ENCODE measurements at regions not wholly inside any gene's neighbourhood (a gene's known extent, or its start where the extent isn't known, plus 50 kb on each side); places are given as distances from the start of the nearest gene placed in this dataset.
A peak's percentile ranks its signal among the peaks of the same experiment; 100 is the strongest.

DNA sequence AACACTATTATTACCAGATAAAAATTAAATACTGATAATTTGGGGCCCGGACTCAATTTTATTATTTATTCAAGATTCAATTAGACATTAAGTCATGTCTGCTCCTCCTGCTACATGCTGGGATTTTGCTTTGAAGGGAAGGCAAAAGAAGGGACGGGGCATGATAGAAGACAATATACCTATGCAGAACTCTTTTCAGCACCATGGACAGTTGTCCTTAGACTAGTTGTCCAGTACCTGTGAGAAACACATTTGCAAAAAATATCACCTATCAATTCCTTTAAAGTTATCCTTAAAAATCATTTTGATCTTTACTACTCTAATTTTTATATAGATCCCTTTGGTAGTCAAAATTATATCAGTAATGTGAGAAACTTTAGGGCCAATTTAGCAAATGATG, 100.2 kb upstream of the SULT1C3 start:
- DNase-seq (ENCODE audit: low read depth in 4 of 4, low spot score in 2 of 4), result peak in 1 of 4 donors; percentile 59

DNA sequence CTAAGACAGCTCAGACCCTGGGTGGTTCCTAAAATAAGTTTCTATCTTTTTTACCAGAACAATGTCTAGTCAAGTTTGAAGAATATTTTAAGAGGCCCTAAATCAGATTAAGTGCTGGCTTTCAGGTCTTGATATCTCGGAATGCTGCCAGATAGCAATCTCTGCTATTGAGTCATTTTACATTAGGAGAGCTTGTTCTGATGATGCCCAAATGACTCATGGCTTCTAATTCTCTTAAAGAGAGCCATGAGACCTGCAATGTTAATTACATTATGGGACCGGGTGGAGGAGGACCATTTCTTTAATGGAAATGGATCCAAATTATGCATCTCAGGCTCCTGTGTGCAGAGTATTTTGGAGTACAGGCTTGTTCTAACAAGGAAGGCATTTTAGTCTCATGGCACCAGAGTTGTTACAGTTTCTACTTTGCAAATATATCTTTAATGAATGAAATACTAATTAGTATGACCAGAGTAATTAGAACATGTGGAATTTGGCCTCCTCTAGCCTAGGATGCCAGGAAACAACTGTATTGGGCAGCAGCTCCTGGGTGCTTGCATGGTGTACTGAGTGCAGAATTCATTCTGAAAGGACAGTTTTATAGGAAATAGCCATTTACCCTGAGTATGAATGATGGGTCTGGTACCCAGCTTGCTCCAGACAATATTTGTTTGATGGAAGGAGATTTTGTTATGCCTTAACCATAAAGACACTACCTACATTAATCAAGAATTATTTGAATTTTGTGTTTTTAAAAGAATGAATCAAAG, 94.0 kb upstream of the SULT1C3 start:
- DNase-seq (ENCODE audit: low read depth in 4 of 4, low spot score in 2 of 4), result no peak

DNA sequence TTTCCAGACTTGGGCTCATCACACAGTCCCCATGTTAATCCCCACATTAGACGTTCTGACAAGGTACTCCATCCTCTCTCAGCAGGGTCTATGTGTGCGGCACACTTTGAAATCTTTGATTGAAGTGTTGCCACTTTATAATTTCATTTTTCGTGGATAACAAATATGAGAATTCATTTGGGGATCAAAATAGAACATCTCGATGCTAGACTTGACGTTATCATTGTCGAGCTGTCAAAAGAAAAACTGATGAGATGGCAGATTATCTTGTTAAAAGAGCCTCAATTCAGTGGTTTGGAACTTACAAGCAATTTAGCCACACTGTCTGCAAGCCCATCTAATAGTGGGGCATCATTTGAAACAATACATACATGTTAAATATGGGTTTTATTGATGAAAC, 91.2 kb upstream of the SULT1C3 start:
- DNase-seq (ENCODE audit: low read depth in 4 of 4, low spot score in 2 of 4), result no peak

DNA sequence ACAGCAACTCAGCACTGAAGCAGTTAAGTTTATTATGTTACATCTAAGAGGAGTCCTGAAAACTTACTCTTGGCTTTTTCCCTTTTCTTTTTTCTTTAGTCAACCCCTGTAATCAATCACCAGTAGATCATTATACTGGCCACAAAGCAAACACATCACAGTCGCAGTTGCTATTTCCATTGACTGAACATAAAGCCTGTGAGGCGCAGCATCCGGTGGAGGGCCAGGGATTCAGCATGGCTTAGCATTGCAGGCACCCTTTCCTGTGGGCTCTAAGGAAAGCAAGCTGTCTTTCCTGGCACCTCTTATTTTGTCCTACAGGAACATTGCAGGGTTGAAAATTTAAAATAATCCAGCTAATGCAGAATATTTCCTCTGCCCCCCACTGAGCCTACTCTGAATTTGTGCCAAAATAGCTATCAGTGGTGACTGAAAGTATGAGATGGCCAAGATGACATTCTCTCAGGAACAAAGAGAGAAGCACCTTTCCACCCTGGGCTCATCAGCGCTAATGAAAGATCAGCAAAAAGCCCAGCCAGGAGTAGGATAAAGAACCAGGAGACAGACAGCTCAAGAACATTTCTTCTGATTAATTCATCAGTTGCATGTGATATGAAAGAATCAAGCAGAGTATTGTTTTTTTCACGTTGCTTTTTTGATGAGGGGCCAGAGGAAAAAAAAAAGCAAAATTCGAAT, 85.3 kb upstream of the SULT1C3 start:
- no peak for DNase-seq (ENCODE audit: low read depth in 4 of 4, low spot score in 2 of 4)

DNA sequence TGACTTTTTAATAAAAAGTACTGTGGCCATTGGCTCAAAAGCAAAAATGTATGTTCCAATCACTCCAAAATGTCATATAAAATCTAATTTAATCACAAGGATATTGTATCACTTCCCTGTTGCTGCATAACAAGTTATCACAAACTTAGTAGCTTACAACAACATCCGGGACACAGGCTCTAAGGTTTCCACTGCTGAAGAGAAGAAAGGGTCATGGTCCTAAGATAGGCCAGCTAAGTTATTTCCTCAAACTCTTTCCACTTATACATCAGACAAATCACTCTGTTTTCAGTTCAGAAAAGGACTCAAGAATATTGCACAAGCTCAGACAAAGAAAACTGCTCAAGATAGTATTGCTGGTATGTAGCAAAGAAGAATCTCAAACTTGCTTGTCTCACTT, 78.5 kb upstream of the SULT1C3 start:
- DNase-seq (ENCODE audit: low read depth in 4 of 4, low spot score in 2 of 4), result no peak

DNA sequence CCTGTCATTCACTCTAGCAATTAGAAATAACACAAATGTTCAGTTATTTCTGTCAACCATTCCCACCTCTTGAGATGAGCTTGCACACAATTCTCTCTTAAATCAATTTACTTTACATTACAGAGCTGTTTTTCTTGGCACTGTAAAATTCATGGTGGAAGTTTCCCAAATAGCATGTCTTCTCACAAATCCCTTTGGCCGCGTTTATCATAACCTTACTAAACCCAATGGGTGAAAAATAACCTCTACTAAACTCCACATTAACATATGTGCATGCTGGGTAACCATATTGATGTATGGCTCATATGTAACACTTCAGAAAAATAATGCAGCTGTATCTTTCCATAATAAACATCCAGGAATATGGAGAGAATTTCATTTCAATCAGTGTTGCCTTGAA, 75.5 kb upstream of the SULT1C3 start:
- DNase-seq (ENCODE audit: low read depth in 4 of 4, low spot score in 2 of 4), result no peak

DNA sequence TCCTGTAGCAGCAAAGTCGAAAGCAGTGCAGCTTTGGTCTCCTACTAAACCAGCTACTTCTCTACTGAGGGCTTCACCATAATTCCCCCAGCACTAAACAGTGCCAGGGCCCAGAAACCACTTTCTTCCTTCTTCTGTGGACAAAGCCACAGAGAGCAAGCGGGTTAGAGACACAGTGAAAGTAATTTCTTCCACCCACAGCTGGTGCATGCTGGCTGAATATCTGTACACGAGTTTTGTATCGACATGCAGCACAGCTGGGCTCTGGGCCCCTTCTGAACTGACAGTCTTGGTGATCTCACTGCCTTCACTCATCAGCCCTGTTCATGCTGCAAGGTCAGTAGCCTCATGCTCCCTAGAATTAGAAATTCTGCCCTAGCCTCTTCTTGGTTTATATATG, 74.0 kb upstream of the SULT1C3 start:
- no peak for DNase-seq (ENCODE audit: low read depth in 4 of 4, low spot score in 2 of 4)

DNA sequence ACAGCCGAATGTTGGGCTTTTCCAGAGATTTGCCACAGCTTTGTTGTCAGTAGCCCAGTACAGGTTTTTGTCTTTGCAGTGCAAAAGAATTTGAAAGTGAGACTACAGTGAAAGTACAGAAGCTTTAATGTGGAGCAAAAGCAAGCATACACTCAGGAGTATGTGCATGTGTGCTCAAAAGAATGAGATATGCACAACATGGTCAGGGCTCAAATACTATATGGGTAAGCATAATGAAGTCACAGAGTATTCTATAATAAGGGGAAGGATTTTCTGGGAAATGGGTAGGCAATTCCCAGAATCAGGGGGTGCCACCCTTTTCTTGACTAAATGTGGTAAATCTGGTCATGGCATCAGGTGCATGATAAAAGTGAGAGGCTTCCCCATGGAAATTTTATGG, 72.1 kb upstream of the SULT1C3 start:
- no peak for DNase-seq (ENCODE audit: low read depth in 4 of 4, low spot score in 2 of 4)

DNA sequence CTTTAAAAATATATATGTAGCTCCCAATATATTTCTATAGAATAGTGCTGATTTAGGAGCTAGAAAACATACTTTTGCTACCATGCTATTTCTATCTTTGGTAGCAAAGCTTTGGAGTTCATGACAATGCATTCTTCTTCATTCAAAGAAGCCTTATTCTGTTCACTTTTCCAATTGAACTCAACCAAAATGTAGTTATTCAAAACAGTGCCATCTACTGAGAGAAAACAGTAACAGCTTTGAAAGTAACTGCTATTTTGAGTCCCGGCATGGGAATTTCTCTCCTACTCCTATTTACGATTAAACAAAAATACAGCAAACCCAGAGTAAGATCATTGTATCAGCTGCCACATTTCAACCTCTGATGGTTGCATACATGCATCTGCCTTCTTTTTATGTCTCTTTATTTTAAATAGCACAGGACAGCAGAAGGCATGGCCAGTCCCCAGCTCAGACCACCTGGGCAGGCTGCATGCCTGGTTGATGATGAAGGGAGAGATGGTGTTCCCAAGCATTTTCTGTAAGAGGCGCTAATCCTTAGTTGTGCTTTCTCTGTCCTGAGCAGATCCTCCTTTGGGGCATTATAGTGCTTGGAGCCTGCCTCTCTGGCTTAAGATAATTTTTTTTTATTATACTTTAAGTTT, 69.7 kb upstream of the SULT1C3 start:
- no peak for DNase-seq (ENCODE audit: low read depth in 4 of 4, low spot score in 2 of 4)

DNA sequence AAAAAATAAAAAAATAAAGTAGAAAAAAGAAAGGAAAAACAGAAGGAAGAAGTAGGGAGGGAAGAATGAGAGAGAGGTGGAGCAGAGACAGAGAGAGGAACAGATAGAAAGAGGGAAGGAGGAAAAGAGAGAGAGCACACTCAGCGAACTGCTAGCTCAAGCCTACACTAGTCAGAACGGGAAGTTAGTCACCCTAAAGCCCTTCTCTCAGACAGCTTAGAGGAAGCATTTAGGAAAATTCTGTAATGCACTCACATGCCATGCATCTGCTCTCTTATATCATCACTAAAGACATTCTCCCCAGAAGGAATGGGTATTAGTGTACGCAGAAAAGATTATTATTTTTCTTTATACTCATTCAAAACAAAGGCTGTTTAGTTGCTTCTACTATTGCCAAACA, 68.1 kb upstream of the SULT1C3 start:
- DNase-seq (ENCODE audit: low read depth in 4 of 4, low spot score in 2 of 4), result no peak

DNA sequence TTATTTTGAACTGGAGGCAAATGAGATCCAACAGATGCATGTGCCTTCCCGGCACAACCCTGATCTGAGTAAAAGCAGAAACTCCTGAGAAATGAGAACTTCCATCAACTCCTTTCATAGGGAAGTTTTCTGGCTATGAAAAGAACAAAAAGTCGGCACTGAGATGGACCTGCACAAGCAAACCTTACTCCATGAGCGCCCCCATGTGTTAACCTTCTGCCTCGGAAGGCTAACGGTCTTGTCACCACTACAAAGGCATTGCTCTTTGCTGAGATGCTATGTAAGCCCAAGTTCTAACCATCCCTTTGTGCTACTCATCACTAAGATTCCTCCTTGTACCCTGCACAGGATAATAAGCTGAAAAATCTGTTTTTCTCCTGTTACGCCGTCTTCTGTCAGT, 57.3 kb upstream of the SULT1C3 start:
- no peak for DNase-seq (ENCODE audit: low read depth in 4 of 4, low spot score in 2 of 4)

DNA sequence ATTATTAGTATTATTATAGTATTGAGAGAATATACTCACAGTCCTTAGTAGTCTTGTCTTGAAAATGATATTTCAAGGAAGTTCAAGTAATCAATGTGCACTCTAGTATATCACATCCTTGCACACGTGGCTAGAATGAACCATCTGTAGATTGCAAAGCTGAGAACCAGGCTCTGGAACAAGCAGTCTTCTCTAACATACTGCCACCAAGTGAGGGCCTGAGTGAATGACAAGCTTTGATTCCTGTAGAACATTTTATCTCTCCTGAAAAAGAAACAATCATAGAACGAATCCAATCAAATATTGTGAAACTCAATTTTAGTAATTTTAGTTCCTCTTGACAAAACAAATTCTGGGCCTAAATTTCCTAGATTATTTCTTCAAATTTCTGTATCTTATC, 55.3 kb upstream of the SULT1C3 start:
- no peak for DNase-seq (ENCODE audit: low read depth in 4 of 4, low spot score in 2 of 4)

DNA sequence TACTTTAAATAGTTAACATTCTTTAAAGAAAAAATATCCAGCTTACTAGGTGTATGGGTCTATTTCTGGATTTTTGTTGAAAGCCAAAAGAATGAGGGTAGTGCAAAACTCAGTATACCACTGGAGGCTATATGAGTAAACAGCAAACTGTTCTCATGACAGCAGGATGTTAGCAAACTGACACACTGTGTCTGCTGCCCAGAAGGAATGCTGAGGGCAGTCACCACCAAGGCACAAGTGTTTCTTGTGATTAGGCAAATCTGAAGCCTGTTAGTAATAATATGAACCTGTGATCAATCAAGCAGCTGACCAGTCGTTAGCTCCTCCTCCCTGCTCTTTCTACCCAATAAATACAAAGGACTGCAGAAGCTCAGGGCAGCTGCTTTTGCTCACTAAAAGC, 50.5 kb upstream of the SULT1C3 start:
- no peak for DNase-seq (ENCODE audit: low read depth in 4 of 4, low spot score in 2 of 4)
